ENCODE measurements at regions not wholly inside any gene's neighbourhood (a gene's known extent, or its start where the extent isn't known, plus 50 kb on each side); places are given as distances from the start of the nearest gene placed in this dataset.
"Not testable (repeated sequence)": the region's sequence is repeated elsewhere in the genome, so short reads cannot be mapped to it uniquely, and the experiment has no call there.

DNA sequence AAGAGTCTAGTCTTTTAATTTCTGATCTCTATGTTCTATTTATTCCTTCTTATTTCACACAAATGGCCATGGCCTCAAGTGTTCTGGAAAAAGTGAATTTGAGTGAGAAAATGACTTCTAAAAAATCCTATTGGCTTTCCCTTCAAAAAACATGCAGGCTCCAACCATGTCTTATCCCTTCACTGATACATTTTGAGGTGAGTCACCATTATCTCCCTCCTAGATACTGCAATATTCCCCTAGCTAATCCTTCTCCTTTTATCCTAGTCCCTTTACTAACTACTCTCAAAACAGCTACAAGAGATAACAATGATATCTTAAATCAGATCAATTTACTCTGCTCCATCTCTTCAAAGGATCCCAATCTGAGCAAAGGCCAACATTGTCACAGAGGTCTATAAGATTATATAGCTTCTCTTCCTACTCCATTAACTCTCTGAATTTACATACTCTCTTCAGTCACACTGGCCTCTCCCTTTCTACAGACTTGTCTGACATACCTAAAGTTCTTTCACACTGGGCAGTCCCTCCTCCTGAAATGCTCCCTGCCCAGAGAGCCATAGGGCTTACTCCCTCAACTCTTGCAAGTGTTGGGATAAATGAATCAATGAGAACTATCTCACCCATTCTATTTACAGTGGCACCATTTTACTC lies 129.2 kb downstream of the TENT5A start:
- no peak for DNase-seq

DNA sequence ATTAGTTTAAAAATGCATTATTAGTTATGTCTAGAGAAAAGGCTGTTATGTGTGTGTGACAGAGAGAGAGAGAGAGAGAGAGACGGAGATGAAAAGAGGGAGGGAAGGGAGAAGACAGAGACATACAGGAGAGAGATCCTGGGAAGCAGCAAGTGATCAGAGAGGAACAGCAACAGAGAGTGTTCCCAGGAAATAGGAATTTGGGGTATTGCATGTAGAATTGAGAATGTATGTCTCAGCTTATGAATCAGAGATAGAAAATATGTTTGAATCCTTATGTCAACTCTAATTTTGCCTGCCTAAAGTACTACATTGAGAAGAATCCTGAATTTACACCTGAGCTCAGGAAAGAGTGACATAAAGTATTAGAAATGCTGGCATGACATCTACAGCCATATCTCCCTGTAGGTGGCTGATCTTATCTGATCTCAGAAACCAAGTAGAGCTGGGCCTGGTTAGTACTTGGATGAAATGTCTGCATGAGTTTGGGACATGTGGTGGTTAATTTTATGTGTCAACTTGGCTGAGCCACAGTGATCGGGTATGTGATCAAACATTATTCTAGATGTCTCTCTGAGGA lies 130.6 kb downstream of the TENT5A start:
- no peak for DNase-seq

GRCh38 chr6:81614292-81614691 lies 138.2 kb downstream of the TENT5A start:
- no peak for DNase-seq

GRCh38 chr6:81613606-81614005 lies 138.9 kb downstream of the TENT5A start:
- no peak for DNase-seq

DNA sequence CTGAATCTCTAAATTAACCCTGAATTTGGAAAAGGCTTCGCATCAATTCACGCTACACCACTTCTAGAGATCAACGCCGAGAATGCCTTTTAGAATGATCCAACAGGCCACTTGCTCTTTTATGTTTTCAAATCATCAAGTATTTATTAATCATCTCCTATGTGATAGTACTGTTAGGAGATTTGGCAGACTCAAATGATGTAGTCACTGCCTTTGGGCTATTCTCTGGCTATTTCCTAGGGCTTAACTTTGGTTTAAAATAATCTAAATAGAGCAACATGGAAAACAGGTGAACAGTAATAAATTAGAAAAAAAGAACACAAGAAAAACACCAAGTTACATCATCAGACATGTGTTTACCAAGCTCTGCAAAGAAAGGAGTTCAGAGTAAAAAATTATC lies 140.3 kb downstream of the TENT5A start:
- no peak for DNase-seq

GRCh38 chr6:81609736-81610135 lies 142.7 kb downstream of the TENT5A start:
- DNase-seq, result no peak

GRCh38 chr6:81608776-81609175 lies 143.7 kb downstream of the TENT5A start:
- DNase-seq, result no peak

GRCh38 chr6:81606965-81607381 lies 145.5 kb downstream of the TENT5A start:
- DNase-seq, result no peak

DNA sequence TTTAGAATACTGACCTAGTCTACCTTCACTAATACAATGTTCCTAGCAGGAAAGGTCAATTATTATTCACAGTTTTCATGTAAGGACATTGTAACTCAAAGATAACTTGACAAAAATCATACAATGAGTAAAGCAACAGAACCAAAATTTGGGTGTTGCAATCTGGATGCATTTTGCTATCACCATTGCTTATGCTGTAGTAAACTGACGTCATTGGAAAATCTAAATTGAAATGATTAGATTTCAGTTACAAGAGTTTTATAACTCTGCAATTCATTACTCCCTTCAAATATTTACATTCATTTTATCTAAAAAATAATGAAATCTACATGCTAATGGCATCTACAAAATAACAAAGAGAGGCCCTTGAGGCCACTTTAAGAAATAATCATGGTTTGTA lies 147.0 kb downstream of the TENT5A start:
- no peak for DNase-seq

DNA sequence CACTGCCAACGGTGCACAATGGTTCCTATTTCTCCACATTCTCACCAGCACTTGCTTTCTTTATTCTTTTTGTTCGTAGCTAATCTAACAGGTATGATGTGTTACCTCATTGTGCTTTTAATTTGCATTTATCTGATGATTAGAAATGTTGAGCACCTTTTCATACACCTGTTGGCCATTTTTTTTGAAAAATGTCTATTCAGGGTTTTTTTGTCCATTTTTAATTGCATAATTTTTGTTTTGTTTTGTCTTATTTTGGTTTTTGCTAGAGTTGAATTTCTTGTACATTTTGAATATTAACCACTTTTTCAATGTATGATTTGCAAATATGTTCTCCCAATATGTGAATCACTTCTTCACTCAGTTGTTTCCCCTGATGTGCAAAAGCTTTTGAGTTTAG lies 150.6 kb downstream of the TENT5A start:
- DNase-seq, result no peak

GRCh38 chr6:81600488-81600887 lies 152.0 kb downstream of the TENT5A start:
- not testable (repeated sequence) for DNase-seq

GRCh38 chr6:81594501-81594900 lies 158.0 kb downstream of the TENT5A start:
- DNase-seq, result no peak

GRCh38 chr6:81590314-81590691 lies 162.2 kb downstream of the TENT5A start:
- no peak for DNase-seq

- no peak for DNase-seq
Measured at GRCh38 chr6:81589465-81590313, 162.8 kb downstream of the TENT5A start.

DNA sequence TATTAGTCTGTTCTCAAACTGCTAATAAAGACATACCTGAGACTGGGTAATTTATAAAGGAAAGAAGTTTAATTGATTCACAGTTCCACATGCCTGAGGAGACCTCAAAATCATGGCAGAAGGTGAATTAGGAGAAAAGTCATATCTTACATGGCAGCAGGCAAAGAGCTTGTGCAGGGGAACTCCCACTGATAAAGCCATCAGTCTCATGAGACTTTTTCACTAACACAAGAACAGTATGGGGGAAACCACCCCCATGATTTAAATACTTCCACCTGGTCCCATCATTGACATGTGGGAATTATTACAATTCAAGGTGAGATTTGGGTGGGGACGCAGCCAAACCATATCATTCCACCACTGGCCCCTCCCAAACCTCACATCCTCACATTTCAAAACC lies 166.8 kb downstream of the TENT5A start:
- not testable (repeated sequence) for DNase-seq

DNA sequence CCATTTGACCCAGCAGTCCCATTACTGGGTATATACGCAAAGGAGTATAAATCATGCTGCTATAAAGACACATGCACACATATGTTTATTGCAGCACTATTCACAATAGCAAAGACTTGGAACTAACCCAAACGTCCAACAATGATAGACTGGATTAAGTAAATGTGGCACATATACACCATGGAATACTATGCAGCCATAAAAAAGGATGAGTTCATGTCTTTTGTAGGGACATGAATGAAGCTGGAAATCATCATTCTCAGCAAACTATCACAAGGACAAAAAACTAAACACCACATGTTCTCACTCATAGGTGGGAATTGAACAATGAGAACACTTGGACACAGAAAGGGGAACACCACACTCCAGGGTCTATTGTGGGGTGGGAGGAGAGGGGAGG lies 168.3 kb downstream of the TENT5A start:
- DNase-seq, result not testable (repeated sequence)

DNA sequence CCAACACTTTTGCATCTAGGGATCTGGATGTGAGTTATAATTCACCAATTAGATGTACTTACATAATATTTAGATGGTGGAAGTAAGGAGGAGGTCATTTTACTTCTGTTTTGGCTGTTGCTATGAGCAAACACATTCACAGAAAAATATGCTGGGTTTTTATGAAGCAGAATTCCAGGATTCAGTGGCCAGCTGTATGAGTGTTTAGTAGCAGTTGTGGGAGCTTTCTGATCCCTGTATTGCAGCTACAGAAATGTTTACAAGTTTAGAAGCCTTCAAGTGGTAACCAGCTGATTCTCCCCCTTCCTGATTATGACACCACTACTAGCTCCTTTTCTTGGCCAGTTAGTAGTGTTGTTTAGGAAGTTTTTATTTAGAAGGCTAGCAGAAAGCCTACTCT lies 177.0 kb downstream of the TENT5A start:
- DNase-seq, result no peak

- no peak for DNase-seq
Measured at GRCh38 chr6:81572020-81572419, 180.5 kb downstream of the TENT5A start.

GRCh38 chr6:81570681-81571080 lies 181.8 kb downstream of the TENT5A start:
- DNase-seq, result no peak

DNA sequence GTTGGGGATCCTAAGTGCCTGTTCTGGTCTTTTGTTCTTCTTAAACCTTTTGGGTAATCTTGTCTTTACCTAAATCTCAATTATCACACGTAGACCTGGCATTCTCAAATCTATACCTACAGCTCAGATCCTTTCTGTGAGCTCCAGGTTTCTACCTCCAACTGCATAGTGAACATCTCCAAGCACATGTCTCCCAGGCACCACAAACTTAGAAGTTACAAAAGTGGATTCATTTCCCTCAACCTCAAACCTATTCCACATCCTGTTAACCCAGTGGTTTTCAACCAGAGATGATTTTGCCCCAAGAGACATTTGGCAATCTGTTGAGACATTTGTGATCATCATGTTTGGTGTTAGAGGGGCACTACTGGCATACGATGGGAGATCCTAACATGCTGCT lies 183.5 kb downstream of the TENT5A start:
- no peak for DNase-seq

- no peak for DNase-seq
Measured at GRCh38 chr6:81565071-81565470, 187.4 kb downstream of the TENT5A start.

- DNase-seq, result no peak
Measured at GRCh38 chr6:81564470-81565068, 187.9 kb downstream of the TENT5A start.

GRCh38 chr6:81562169-81562568 lies 190.3 kb downstream of the TENT5A start:
- no peak for DNase-seq

GRCh38 chr6:81561731-81562130 lies 190.8 kb downstream of the TENT5A start:
- no peak for DNase-seq
